WTC11 (cell line): ENCODE measurements at regions not wholly inside any gene's neighbourhood (a gene's known extent, or its start where the extent isn't known, plus 50 kb on each side); places are given as distances from the start of the nearest gene placed in this dataset.

Experiments
- ATAC-seq: fragments of 200-7000 bp; cut with Tn5 transposase; 2 replicates; pipeline ENCODE4 v1.10.0; 2021; ENCODE audit warnings: mild to moderate bottlenecking, moderate library complexity
- CTCF ChIA-PET: fragments of 300-600 bp; sonication (Branson Sonifier 250); formaldehyde crosslinking; loops from one replicate; lab custom pipeline; 2021; ENCODE audit warnings: antibody characterized with exemption; lab: Charles Lee
- POLR2A ChIA-PET: fragments of 350-600 bp; sonication (Branson Sonifier 250); formaldehyde crosslinking; loops from one replicate; lab custom pipeline; 2021; ENCODE audit warnings: antibody characterized with exemption; lab: Charles Lee
- DNase-seq: peaks from one replicate; pipeline ENCODE4 v3.0.0; 2021; ENCODE audit warnings: low spot score
- H3K27ac Mint-ChIP-seq: 2 replicates; pipeline ENCODE4 v1.8.0; 2021; ENCODE audit warnings: mixed read lengths
- H3K27me3 Mint-ChIP-seq: 2 replicates; pipeline ENCODE4 v1.8.0; 2021; ENCODE audit warnings: low read depth, mild to moderate bottlenecking, moderate library complexity, mixed read lengths
- H3K36me3 Mint-ChIP-seq: 2 replicates; pipeline ENCODE4 v1.8.0; 2021; ENCODE audit warnings: mixed read lengths
- H3K4me1 Mint-ChIP-seq: 2 replicates; pipeline ENCODE4 v1.8.0; 2022; ENCODE audit warnings: mixed read lengths
- H3K4me3 Mint-ChIP-seq: 2 replicates; pipeline ENCODE4 v1.8.0; 2021; ENCODE audit warnings: mild to moderate bottlenecking, moderate library complexity, mixed read lengths
- H3K9me3 Mint-ChIP-seq: 2 replicates; pipeline ENCODE4 v1.8.0; 2021; ENCODE audit warnings: mixed read lengths
- CBFB ChIP-seq: sonication (generic); formaldehyde crosslinking; IDR thresholded peaks from 2 replicates; pipeline ENCODE4 v1.8.1; 2022; ENCODE audit warnings: mild to moderate bottlenecking, low read depth, missing genetic modification reagents
- ELF4 ChIP-seq: sonication (generic); formaldehyde crosslinking; IDR thresholded peaks from 2 replicates; pipeline ENCODE4 v1.8.1; 2022; ENCODE audit warnings: low read depth, mild to moderate bottlenecking, moderate library complexity, missing genetic modification reagents
- HMGA2 ChIP-seq: fragments of 250-450 bp; sonication (Bioruptor Pico); IDR thresholded peaks from 2 replicates; pipeline ENCODE4 v1.4.0; 2021; ENCODE audit warnings: mild to moderate bottlenecking, moderate library complexity
- IRF2 ChIP-seq: sonication (generic); formaldehyde crosslinking; IDR thresholded peaks from 2 replicates; pipeline ENCODE4 v1.8.0; 2022; ENCODE audit warnings: low read depth, missing genetic modification reagents, borderline replicate concordance
- KAT7 ChIP-seq: sonication (generic); formaldehyde crosslinking; IDR thresholded peaks from 2 replicates; pipeline ENCODE4 v1.8.1; 2023; ENCODE audit warnings: missing genetic modification reagents, mild to moderate bottlenecking, borderline replicate concordance
- NFE2L1 ChIP-seq: sonication (generic); formaldehyde crosslinking; IDR thresholded peaks from 2 replicates; pipeline ENCODE4 v1.8.1; 2023; ENCODE audit warnings: missing genetic modification reagents
- NR3C1 ChIP-seq: sonication (generic); formaldehyde crosslinking; conservative IDR thresholded peaks from 2 replicates; pipeline ENCODE4 v1.8.1; 2023; ENCODE audit warnings: low read depth, mild to moderate bottlenecking, missing genetic modification reagents
- TP53 ChIP-seq: sonication (generic); formaldehyde crosslinking; IDR thresholded peaks from 2 replicates; pipeline ENCODE4 v1.8.1; 2023; ENCODE audit warnings: mild to moderate bottlenecking, missing genetic modification reagents
- ZNF281 ChIP-seq: sonication (generic); formaldehyde crosslinking; IDR thresholded peaks from 2 replicates; pipeline ENCODE4 v1.8.0; 2023; ENCODE audit warnings: mild to moderate bottlenecking, missing genetic modification reagents
- ZNF416 ChIP-seq: fragments of 250-450 bp; sonication (Bioruptor Pico); IDR thresholded peaks from 2 replicates; pipeline ENCODE4 v1.9.0; 2021; ENCODE audit warnings: mild to moderate bottlenecking, inconsistent platforms
- ZNF423 ChIP-seq: fragments of 250-450 bp; sonication (Bioruptor Pico); IDR thresholded peaks from 2 replicates; pipeline ENCODE4 v2.1.2; 2022; ENCODE audit warnings: mild to moderate bottlenecking, moderate library complexity
- ZSCAN18 ChIP-seq: fragments of 250-450 bp; sonication (Bioruptor Pico); IDR thresholded peaks from 2 replicates; pipeline ENCODE4 v2.1.2; 2022; ENCODE audit warnings: mild to moderate bottlenecking, moderate library complexity
- TF ChIP-seq, protein P1 (sequence below): fragments of 250-450 bp; sonication (Bioruptor Pico); IDR thresholded peaks from 2 replicates; pipeline ENCODE4 v1.9.0; 2021; ENCODE audit warnings: mild to moderate bottlenecking, borderline replicate concordance
- TF ChIP-seq, protein P2 (sequence below): fragments of 250-450 bp; sonication (Bioruptor Pico); IDR thresholded peaks from 2 replicates; pipeline ENCODE4 v1.8.0; 2021; ENCODE audit warnings: mild to moderate bottlenecking
- TF ChIP-seq, protein P3 (sequence below): sonication (generic); formaldehyde crosslinking; IDR thresholded peaks from 2 replicates; pipeline ENCODE4 v1.8.1; 2022; ENCODE audit warnings: mild to moderate bottlenecking, moderate library complexity, missing genetic modification reagents
- TF ChIP-seq, protein P4 (sequence below): sonication (generic); formaldehyde crosslinking; IDR thresholded peaks from 2 replicates; pipeline ENCODE4 v1.8.1; 2022; ENCODE audit warnings: mild to moderate bottlenecking, missing genetic modification reagents, moderate library complexity, borderline replicate concordance

GRCh38 chr16:54586474-54587175 lies 300.0 kb upstream of the IRX3 start (continued):
- TF ChIP-seq, protein P1, sequence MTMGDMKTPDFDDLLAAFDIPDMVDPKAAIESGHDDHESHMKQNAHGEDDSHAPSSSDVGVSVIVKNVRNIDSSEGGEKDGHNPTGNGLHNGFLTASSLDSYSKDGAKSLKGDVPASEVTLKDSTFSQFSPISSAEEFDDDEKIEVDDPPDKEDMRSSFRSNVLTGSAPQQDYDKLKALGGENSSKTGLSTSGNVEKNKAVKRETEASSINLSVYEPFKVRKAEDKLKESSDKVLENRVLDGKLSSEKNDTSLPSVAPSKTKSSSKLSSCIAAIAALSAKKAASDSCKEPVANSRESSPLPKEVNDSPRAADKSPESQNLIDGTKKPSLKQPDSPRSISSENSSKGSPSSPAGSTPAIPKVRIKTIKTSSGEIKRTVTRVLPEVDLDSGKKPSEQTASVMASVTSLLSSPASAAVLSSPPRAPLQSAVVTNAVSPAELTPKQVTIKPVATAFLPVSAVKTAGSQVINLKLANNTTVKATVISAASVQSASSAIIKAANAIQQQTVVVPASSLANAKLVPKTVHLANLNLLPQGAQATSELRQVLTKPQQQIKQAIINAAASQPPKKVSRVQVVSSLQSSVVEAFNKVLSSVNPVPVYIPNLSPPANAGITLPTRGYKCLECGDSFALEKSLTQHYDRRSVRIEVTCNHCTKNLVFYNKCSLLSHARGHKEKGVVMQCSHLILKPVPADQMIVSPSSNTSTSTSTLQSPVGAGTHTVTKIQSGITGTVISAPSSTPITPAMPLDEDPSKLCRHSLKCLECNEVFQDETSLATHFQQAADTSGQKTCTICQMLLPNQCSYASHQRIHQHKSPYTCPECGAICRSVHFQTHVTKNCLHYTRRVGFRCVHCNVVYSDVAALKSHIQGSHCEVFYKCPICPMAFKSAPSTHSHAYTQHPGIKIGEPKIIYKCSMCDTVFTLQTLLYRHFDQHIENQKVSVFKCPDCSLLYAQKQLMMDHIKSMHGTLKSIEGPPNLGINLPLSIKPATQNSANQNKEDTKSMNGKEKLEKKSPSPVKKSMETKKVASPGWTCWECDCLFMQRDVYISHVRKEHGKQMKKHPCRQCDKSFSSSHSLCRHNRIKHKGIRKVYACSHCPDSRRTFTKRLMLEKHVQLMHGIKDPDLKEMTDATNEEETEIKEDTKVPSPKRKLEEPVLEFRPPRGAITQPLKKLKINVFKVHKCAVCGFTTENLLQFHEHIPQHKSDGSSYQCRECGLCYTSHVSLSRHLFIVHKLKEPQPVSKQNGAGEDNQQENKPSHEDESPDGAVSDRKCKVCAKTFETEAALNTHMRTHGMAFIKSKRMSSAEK, result no peak
- TF ChIP-seq, protein P2, sequence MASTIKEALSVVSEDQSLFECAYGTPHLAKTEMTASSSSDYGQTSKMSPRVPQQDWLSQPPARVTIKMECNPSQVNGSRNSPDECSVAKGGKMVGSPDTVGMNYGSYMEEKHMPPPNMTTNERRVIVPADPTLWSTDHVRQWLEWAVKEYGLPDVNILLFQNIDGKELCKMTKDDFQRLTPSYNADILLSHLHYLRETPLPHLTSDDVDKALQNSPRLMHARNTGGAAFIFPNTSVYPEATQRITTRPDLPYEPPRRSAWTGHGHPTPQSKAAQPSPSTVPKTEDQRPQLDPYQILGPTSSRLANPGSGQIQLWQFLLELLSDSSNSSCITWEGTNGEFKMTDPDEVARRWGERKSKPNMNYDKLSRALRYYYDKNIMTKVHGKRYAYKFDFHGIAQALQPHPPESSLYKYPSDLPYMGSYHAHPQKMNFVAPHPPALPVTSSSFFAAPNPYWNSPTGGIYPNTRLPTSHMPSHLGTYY, result no peak
- TF ChIP-seq NFE2L1 (CRISPR knock-in tag) (no peak), ZNF281 (CRISPR knock-in tag) (no peak), ZNF416 (CRISPR knock-in tag) (no peak), ELF4 (no peak), TP53 (CRISPR knock-in tag) (no peak), IRF2 (CRISPR knock-in tag) (no peak), HMGA2 (CRISPR knock-in tag) (no peak), CBFB (CRISPR knock-in tag) (no peak), NR3C1 (CRISPR knock-in tag) (no peak)
- TF ChIP-seq, protein P3, sequence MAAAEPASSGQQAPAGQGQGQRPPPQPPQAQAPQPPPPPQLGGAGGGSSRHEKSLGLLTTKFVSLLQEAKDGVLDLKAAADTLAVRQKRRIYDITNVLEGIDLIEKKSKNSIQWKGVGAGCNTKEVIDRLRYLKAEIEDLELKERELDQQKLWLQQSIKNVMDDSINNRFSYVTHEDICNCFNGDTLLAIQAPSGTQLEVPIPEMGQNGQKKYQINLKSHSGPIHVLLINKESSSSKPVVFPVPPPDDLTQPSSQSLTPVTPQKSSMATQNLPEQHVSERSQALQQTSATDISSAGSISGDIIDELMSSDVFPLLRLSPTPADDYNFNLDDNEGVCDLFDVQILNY, result no peak
- TF ChIP-seq, protein P4, sequence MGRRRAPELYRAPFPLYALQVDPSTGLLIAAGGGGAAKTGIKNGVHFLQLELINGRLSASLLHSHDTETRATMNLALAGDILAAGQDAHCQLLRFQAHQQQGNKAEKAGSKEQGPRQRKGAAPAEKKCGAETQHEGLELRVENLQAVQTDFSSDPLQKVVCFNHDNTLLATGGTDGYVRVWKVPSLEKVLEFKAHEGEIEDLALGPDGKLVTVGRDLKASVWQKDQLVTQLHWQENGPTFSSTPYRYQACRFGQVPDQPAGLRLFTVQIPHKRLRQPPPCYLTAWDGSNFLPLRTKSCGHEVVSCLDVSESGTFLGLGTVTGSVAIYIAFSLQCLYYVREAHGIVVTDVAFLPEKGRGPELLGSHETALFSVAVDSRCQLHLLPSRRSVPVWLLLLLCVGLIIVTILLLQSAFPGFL, result no peak

GRCh38 chr16:54585998-54586340 lies 299.4 kb upstream of the IRX3 start:
- no peak overlapping the region; the same call in 1 of the 2 replicates for H3K27ac Mint-ChIP-seq
- POLR2A ChIA-PET, result no interaction called here
- no peak for TF ChIP-seq ZSCAN18
- no peak for TF ChIP-seq HMGA2 (CRISPR knock-in tag)
- TF ChIP-seq KAT7, result no peak
- TF ChIP-seq ZNF423, result no peak
- TF ChIP-seq, all 79 proteins: peak for 0
- H3K9me3 Mint-ChIP-seq, result no peaks in the 10 kb centered on the region
- ATAC-seq (peak; percentile 49; the same call in 1 of the 2 replicates), DNase-seq (no peak)
- H3K4me1 Mint-ChIP-seq, result peaks cover 51% of the 10 kb centered on the region
- no peaks in the 10 kb centered on the region for H3K36me3 Mint-ChIP-seq
- peaks cover 18% of the 10 kb centered on the region for H3K27me3 Mint-ChIP-seq
- CTCF ChIA-PET, result interaction anchor here (1.0 to 1.3 kb wide), 2 partner anchors 10 to 344 kb away, joined by 3 to 7 read pairs; partner anchors contain the start of gene IRX5
- H3K4me3 Mint-ChIP-seq, result 0 out of 2 replicates have a peak overlapping the region, but pooled peaks have one; percentile 22
